Mesenchymal stem cell (in vitro differentiated cells and primary cell): ENCODE measurements at regions not wholly inside any gene's neighbourhood (a gene's known extent, or its start where the extent isn't known, plus 50 kb on each side); places are given as distances from the start of the nearest gene placed in this dataset.

Experiments used
- DNase-seq: peaks from one replicate; pipeline ENCODE4 v3.0.0-alpha.2; 2013
- H2AFZ ChIP-seq: one replicate; pipeline ENCODE4 v1.6.1; 2013; ENCODE audit warnings: low read depth, mild to moderate bottlenecking, control low read depth, inconsistent platforms, low read length, moderate library complexity
- H2AK5ac ChIP-seq: 2 replicates; pipeline ENCODE4 v1.6.1; 2013; ENCODE audit warnings: low read length, moderate library complexity, mild to moderate bottlenecking, inconsistent platforms; ENCODE audit not compliant: severe bottlenecking
- H2BK120ac ChIP-seq: one replicate; pipeline ENCODE4 v1.6.1; 2013; ENCODE audit warnings: low read depth, mild to moderate bottlenecking, inconsistent platforms, low read length, moderate library complexity
- H2BK12ac ChIP-seq, 2 experiments: one replicate each; pipeline ENCODE4 v1.6.1; 2013; ENCODE audit warnings: inconsistent platforms in 2 of 2, low read length in 2 of 2, mild to moderate bottlenecking in 2 of 2, moderate library complexity in 2 of 2, control low read depth in 1 of 2
- H2BK15ac ChIP-seq: one replicate; pipeline ENCODE4 v1.6.1; 2013; ENCODE audit warnings: mild to moderate bottlenecking, low read depth, inconsistent platforms; ENCODE audit not compliant: poor library complexity, severe bottlenecking
- H2BK5ac ChIP-seq: 2 replicates; pipeline ENCODE4 v1.6.1; 2013; ENCODE audit warnings: low read depth, mild to moderate bottlenecking, low read length, control low read depth, inconsistent platforms; ENCODE audit not compliant: poor library complexity, severe bottlenecking
- H3K14ac ChIP-seq, 2 experiments: one replicate each; pipeline ENCODE4 v1.6.1; 2013; ENCODE audit warnings: inconsistent platforms in 2 of 2, low read length in 2 of 2, control low read depth in 1 of 2, mild to moderate bottlenecking in 1 of 2, moderate library complexity in 1 of 2
- H3K18ac ChIP-seq, 2 experiments: one replicate each; pipeline ENCODE4 v1.6.1; 2013; ENCODE audit warnings: inconsistent platforms in 2 of 2, low read length in 2 of 2, control low read depth in 1 of 2, low read depth in 1 of 2, mild to moderate bottlenecking in 1 of 2
- H3K23ac ChIP-seq, 2 experiments: one replicate each; pipeline ENCODE4 v1.6.1; 2013; ENCODE audit warnings: inconsistent platforms in 2 of 2, low read length in 2 of 2, mild to moderate bottlenecking in 2 of 2, moderate library complexity in 2 of 2, control low read depth in 1 of 2
- H3K27ac ChIP-seq: 2 replicates; pipeline ENCODE4 v1.5.1; 2013; ENCODE audit warnings: mild to moderate bottlenecking, moderate library complexity, low read length, control low read depth, inconsistent platforms; ENCODE audit not compliant: poor library complexity, severe bottlenecking
- H3K27me3 ChIP-seq, 2 experiments: 2 replicates each; pipeline versions ENCODE4 v1.6.1 to v1.7.0; 2013; ENCODE audit warnings: low read length in 2 of 2, mild to moderate bottlenecking in 2 of 2, moderate library complexity in 2 of 2, control low read depth in 1 of 2, inconsistent platforms in 1 of 2; ENCODE audit not compliant: control insufficient read depth in 1 of 2, insufficient read depth in 1 of 2
- H3K36me3 ChIP-seq, 2 experiments: 2 replicates each; pipeline versions ENCODE4 v1.6.1 to v1.7.0; 2013; ENCODE audit warnings: low read length in 2 of 2, control low read depth in 1 of 2, inconsistent platforms in 1 of 2, low read depth in 1 of 2, mild to moderate bottlenecking in 1 of 2; ENCODE audit not compliant: insufficient read depth in 2 of 2, control insufficient read depth in 1 of 2
- H3K4ac ChIP-seq, 2 experiments: one replicate each; pipeline ENCODE4 v1.6.1; 2013; ENCODE audit warnings: inconsistent platforms in 2 of 2, low read length in 2 of 2, mild to moderate bottlenecking in 2 of 2, moderate library complexity in 2 of 2, control low read depth in 1 of 2, low read depth in 1 of 2
- H3K4me1 ChIP-seq: 2 replicates; pipeline ENCODE4 v1.6.1; 2013; ENCODE audit warnings: low read depth, low read length, control low read depth; ENCODE audit not compliant: control insufficient read depth, insufficient read depth
- H3K4me2 ChIP-seq: 2 replicates; pipeline ENCODE4 v1.6.1; 2013; ENCODE audit warnings: low read length, mild to moderate bottlenecking, inconsistent platforms; ENCODE audit not compliant: poor library complexity, severe bottlenecking
- H3K4me3 ChIP-seq, 2 experiments: 2 replicates each; pipeline versions ENCODE4 v1.5.1 to v1.7.0; 2013; ENCODE audit warnings: low read length in 2 of 2, mild to moderate bottlenecking in 2 of 2, control low read depth in 1 of 2, low read depth in 1 of 2; ENCODE audit not compliant: insufficient read depth in 1 of 2
- H3K79me1 ChIP-seq: replicated peaks from 2 replicates; pipeline ENCODE4 v1.6.1; 2013; ENCODE audit warnings: mild to moderate bottlenecking, control low read depth, low read length, inconsistent platforms; ENCODE audit not compliant: poor library complexity, severe bottlenecking
- H3K9ac ChIP-seq: 2 replicates; pipeline ENCODE4 v1.7.0; 2013; ENCODE audit warnings: mild to moderate bottlenecking, low read length, moderate library complexity
- H3K9me3 ChIP-seq: 2 replicates; pipeline ENCODE4 v1.7.0; 2013; ENCODE audit warnings: mild to moderate bottlenecking, low read length; ENCODE audit not compliant: control insufficient read depth
- H4K8ac ChIP-seq: one replicate; pipeline ENCODE4 v1.6.1; 2013; ENCODE audit warnings: inconsistent platforms, mild to moderate bottlenecking, low read length, moderate library complexity
- H4K91ac ChIP-seq: one replicate; pipeline ENCODE4 v1.6.1; 2013; ENCODE audit warnings: mild to moderate bottlenecking, low read length, inconsistent platforms
- WGBS: methylation state at CpG from one replicate; pipeline ENCODE4 v1.1.7; 2013; ENCODE audit warnings: mixed read lengths; 5-methylcytosine and 5-hydroxymethylcytosine counted together

DNA sequence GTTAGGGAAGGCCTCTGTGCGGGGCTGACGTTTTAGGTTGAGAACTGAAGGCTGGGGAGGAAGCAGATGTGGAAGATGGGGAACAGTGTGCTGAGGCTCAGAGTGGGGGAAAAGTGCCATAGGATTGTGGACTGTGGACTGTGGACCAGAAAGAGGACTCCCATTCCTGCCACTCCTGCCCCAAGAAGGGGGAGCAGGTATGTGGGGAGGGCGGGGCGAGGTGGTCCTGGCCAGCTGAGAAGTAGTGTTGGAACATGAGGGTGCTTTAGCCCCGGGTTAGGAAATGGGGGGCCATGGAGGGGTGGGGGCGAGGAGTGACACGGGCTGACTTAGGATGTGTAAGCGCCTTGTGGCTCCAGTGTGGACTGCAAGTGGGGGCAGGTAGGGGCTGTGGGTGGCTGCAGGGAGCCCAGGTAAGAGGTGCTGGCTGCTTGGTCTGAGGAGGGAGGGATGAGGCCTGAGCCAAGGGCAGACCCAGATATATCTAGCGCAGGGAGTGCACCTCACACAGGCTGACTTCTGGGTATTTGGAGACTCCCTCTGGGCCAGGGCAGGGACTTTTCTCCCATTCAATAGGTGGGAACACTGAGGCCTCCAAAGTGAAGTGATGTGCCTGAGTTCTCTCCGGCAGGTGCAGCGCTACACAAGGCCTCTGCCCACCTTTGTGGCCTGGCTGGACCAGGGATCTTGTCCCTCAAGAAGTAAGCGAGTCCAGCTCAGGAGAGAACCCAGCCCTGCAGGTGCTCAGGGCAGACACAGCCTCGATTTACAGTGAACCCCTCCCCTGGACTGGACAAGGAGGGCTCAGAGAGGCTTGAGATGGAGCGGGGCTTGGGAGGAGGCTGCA lies 76.6 kb upstream of the TOX2 start:
- no peaks in the 10 kb centered on the region for H3K79me1 ChIP-seq
- H3K9ac ChIP-seq = no peak overlapping the region
- H3K4ac ChIP-seq = no peak overlapping the region
- H3K9me3 ChIP-seq = no peaks in the 10 kb centered on the region
- no peak overlapping the region for H4K8ac ChIP-seq
- no peak overlapping the region for H2BK12ac ChIP-seq
- 90% methylated on average over 14 of the region's 14 CpGs for WGBS
- peaks cover 4% of the 10 kb centered on the region for H3K4me1 ChIP-seq
- no peak overlapping the region for H2AK5ac ChIP-seq
- H3K4me2 ChIP-seq = no peak overlapping the region
- H2BK15ac ChIP-seq = no peak overlapping the region
- H2BK120ac ChIP-seq = no peak overlapping the region
- H3K18ac ChIP-seq = no peak overlapping the region
- H3K14ac ChIP-seq = peak overlapping the region in 1 of 2 experiments; percentile 31
- H2BK5ac ChIP-seq = no peak overlapping the region
- peaks cover 10 to 20% of the 10 kb centered on the region in 2 experiments for H3K27me3 ChIP-seq
- H3K36me3 ChIP-seq = no peaks in the 10 kb centered on the region
- no peak overlapping the region for H3K23ac ChIP-seq
- DNase-seq = no peak
- H4K91ac ChIP-seq = peak overlapping the region; percentile 53
- H3K4me3 ChIP-seq = no peak overlapping the region
- no peak overlapping the region for H3K27ac ChIP-seq
- no peak overlapping the region for H2AFZ ChIP-seq

DNA sequence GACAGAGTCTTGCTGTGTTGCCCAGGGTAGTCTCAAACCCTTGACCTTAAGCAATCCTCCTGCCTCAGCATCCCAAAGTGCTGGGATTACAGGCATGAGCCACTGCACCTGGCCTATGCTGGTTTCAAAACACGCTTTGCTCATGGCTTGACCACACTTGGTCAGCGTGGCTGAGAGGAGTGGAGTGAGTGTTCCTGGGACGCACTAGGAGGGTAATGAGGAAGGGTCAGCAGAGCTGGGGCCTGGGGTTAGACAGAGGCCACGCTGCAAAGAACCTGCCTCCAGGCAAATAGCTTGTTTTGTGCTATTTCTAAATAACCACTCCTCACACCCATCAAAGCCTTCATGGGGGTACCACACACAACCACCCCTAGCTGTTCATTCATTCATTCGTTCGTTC lies 77.9 kb upstream of the TOX2 start:
- H2AK5ac ChIP-seq = no peak overlapping the region
- H3K4me3 ChIP-seq = no peak overlapping the region
- no peak overlapping the region for H3K4ac ChIP-seq
- no peak overlapping the region for H3K27ac ChIP-seq
- H3K79me1 ChIP-seq = no peaks in the 10 kb centered on the region
- no peak overlapping the region for H4K91ac ChIP-seq
- no peak overlapping the region for H4K8ac ChIP-seq
- H3K9me3 ChIP-seq = no peaks in the 10 kb centered on the region
- H3K36me3 ChIP-seq = no peaks in the 10 kb centered on the region
- no peak overlapping the region for H2AFZ ChIP-seq
- H3K9ac ChIP-seq = no peak overlapping the region
- H3K23ac ChIP-seq = no peak overlapping the region
- WGBS = 95% methylated on average over 6 of the region's 6 CpGs
- H2BK5ac ChIP-seq = no peak overlapping the region
- no peak overlapping the region for H3K4me2 ChIP-seq
- H2BK12ac ChIP-seq = no peak overlapping the region
- no peak overlapping the region for H2BK120ac ChIP-seq
- peaks cover 23 to 33% of the 10 kb centered on the region in 2 experiments for H3K27me3 ChIP-seq
- H3K4me1 ChIP-seq = no peaks in the 10 kb centered on the region
- no peak overlapping the region for H2BK15ac ChIP-seq
- no peak overlapping the region for H3K18ac ChIP-seq
- no peak for DNase-seq
- H3K14ac ChIP-seq = no peak overlapping the region

DNA sequence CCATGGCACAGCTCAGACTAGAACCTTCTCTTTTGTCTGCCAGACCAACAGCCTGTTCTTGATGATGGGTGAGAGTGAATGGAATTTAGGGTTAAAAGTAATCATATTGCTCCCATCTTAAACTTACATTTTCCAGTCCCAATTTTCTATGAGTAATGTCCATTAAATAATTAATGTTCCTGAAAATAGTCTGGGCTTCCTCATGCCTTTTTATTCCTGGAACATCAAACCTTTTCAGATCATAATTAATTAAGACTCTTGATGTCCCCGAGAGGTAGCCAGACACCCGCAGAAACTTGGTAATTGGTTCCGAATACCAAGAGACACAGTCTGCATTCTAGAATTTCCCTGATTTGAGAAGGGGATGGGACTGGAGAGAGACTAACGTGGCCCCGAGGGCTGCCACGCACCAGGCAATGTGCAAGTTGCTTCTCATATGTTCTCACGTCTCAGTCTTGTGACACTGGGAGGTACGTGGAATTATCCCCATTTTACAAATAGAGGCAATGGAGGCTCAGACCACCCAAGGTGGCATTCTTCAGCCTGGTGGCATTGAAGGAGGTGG lies 78.6 kb upstream of the TOX2 start:
- no peak overlapping the region for H2AFZ ChIP-seq
- H2BK120ac ChIP-seq = no peak overlapping the region
- no peak overlapping the region for H2BK12ac ChIP-seq
- H3K23ac ChIP-seq = peak overlapping the region in 1 of 2 experiments; percentile 16
- H3K79me1 ChIP-seq = no peaks in the 10 kb centered on the region
- H3K14ac ChIP-seq = peak overlapping the region in 1 of 2 experiments; percentile 36
- H3K36me3 ChIP-seq = no peaks in the 10 kb centered on the region
- no peak overlapping the region for H3K4me3 ChIP-seq
- H3K18ac ChIP-seq = no peak overlapping the region
- H3K4me1 ChIP-seq = no peaks in the 10 kb centered on the region
- no peak overlapping the region for H2BK5ac ChIP-seq
- H2AK5ac ChIP-seq = no peak overlapping the region
- no peak overlapping the region for H3K9ac ChIP-seq
- WGBS = 96% methylated on average over 8 of the region's 8 CpGs
- no peak overlapping the region for H3K4ac ChIP-seq
- no peak overlapping the region for H2BK15ac ChIP-seq
- no peak overlapping the region for H4K8ac ChIP-seq
- H3K27ac ChIP-seq = no peak overlapping the region
- no peak overlapping the region for H3K4me2 ChIP-seq
- H3K27me3 ChIP-seq = peaks cover 28 to 38% of the 10 kb centered on the region in 2 experiments
- H3K9me3 ChIP-seq = peaks cover 4% of the 10 kb centered on the region
- DNase-seq = no peak
- no peak overlapping the region for H4K91ac ChIP-seq

GRCh38 chr20:43833511-43834395 lies 80.9 kb upstream of the TOX2 start:
- no peak overlapping the region for H3K4ac ChIP-seq
- no peak overlapping the region for H3K9ac ChIP-seq
- H3K27ac ChIP-seq = no peak overlapping the region
- no peak overlapping the region for H2BK12ac ChIP-seq
- no peak for DNase-seq
- H3K27me3 ChIP-seq = peaks cover 35 to 57% of the 10 kb centered on the region in 2 experiments
- no peak overlapping the region for H2BK15ac ChIP-seq
- no peaks in the 10 kb centered on the region for H3K79me1 ChIP-seq
- no peak overlapping the region for H3K4me2 ChIP-seq
- no peak overlapping the region for H2BK120ac ChIP-seq
- H3K9me3 ChIP-seq = peaks cover 11% of the 10 kb centered on the region
- no peak overlapping the region for H3K18ac ChIP-seq
- H3K4me3 ChIP-seq = no peak overlapping the region
- H2AK5ac ChIP-seq = no peak overlapping the region
- peak overlapping the region in 1 of 2 experiments; percentile 41 for H3K14ac ChIP-seq
- no peak overlapping the region for H4K8ac ChIP-seq
- no peaks in the 10 kb centered on the region for H3K4me1 ChIP-seq
- no peak overlapping the region for H2AFZ ChIP-seq
- no peaks in the 10 kb centered on the region for H3K36me3 ChIP-seq
- no peak overlapping the region for H4K91ac ChIP-seq
- 91% methylated on average over 6 of the region's 6 CpGs for WGBS
- no peak overlapping the region for H2BK5ac ChIP-seq
- H3K23ac ChIP-seq = no peak overlapping the region
